Mucosa of rectum (tissue), 2 donors: ENCODE measurements at regions not wholly inside any gene's neighbourhood (a gene's known extent, or its start where the extent isn't known, plus 50 kb on each side); places are given as distances from the start of the nearest gene placed in this dataset.

Source experiments
- H3K27ac ChIP-seq, 2 donors: one replicate each; pipeline ENCODE4 v1.7.0; 2013; ENCODE audit warnings: inconsistent platforms in 2 of 2, low read depth in 2 of 2, low read length in 2 of 2
- H3K27me3 ChIP-seq, 2 donors: one replicate each; pipeline ENCODE4 v1.7.0; 2013; ENCODE audit warnings: low read length in 2 of 2; ENCODE audit not compliant: control insufficient read depth in 2 of 2, insufficient read depth in 2 of 2
- H3K36me3 ChIP-seq, 2 donors: one replicate each; pipeline ENCODE4 v1.7.0; 2013; ENCODE audit warnings: low read length in 2 of 2; ENCODE audit not compliant: control insufficient read depth in 2 of 2, insufficient read depth in 2 of 2
- H3K4me1 ChIP-seq, 2 donors: one replicate each; pipeline ENCODE4 v1.7.0; 2013; ENCODE audit warnings: low read length in 2 of 2, mild to moderate bottlenecking in 1 of 2; ENCODE audit not compliant: control insufficient read depth in 2 of 2, insufficient read depth in 2 of 2
- H3K4me3 ChIP-seq, 2 donors: one replicate each; pipeline ENCODE4 v1.7.0; 2013; ENCODE audit warnings: low read length in 2 of 2
- H3K9ac ChIP-seq, 2 donors: one replicate each; pipeline ENCODE4 v1.7.0; 2013; ENCODE audit warnings: low read length in 2 of 2, low read depth in 1 of 2, mild to moderate bottlenecking in 1 of 2
- H3K9me3 ChIP-seq, 2 donors: one replicate each; pipeline ENCODE4 v1.7.0; 2013; ENCODE audit warnings: low read length in 2 of 2; ENCODE audit not compliant: control insufficient read depth in 2 of 2
- donor health status: healthy.
- donor health status: Normal muscosa, but diverticular disease.

DNA sequence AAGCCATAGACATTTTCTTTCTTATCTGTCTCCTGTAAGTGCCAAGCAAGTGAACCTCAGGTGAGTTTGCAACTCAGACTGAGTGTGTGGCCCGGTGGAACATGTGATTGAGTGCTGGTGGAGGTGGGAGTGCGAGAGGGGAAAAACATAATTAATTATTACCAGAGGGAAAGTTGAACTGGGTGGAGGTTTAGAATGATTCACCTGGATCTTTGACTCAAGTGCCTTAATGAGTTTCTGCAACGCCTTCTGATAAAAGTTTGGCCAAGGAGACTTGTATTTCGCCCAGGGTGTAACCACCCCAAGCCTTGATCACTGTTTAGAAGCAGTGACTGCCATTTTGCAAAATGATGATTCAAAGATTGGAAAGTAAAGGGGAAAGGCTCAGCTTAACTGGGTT, 513.9 kb downstream of the GATA3 start:
- H3K4me1 ChIP-seq: no peaks in the 10 kb centered on the region
- H3K27ac ChIP-seq: no peak overlapping the region
- no peak overlapping the region for H3K4me3 ChIP-seq
- H3K9ac ChIP-seq: no peak overlapping the region
- no peaks in the 10 kb centered on the region for H3K9me3 ChIP-seq
- H3K36me3 ChIP-seq: no peaks in the 10 kb centered on the region
- no peaks in the 10 kb centered on the region for H3K27me3 ChIP-seq

DNA sequence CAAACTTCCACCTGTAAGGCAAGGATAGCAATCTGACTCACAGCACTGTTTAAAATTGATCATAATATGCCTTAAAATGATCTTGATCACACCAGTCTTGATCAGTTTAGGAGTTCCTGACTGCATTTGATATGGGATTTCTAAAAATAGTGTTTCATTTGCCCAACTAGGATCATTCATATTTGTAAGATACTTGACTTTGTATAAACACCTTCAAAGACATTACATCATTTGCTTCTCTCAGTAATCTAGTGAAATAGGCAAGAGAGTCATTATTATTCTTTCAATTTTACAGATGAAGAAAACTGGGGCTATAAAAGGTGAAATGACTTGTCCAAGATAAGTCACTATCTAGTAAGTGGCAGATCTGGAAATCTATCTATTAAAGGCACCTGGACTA, 521.1 kb downstream of the GATA3 start:
- no peak overlapping the region for H3K27ac ChIP-seq
- no peaks in the 10 kb centered on the region for H3K4me1 ChIP-seq
- no peak overlapping the region for H3K4me3 ChIP-seq
- H3K36me3 ChIP-seq: no peaks in the 10 kb centered on the region
- no peak overlapping the region for H3K9ac ChIP-seq
- H3K9me3 ChIP-seq: no peaks in the 10 kb centered on the region
- H3K27me3 ChIP-seq: no peaks in the 10 kb centered on the region

DNA sequence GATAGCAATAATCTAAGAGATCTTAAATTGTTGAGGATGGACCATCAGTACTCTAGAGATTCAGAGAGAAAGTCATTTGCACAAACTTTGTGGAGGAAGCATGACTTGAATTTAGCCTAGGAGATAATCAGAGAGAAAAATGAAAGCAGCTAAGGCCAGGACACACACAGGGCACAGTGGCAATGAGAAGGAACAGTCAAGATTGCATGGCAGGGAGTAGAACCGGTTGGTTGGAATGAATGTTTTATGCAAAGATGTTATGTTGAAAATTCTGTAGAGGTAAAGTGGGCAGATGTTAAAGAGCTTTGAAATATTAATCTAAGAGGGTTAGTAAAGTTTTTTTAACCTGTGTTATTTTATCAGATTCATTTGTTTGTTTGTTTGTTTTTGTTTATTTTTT, 521.8 kb downstream of the GATA3 start:
- no peak overlapping the region for H3K27ac ChIP-seq
- H3K36me3 ChIP-seq: no peaks in the 10 kb centered on the region

DNA sequence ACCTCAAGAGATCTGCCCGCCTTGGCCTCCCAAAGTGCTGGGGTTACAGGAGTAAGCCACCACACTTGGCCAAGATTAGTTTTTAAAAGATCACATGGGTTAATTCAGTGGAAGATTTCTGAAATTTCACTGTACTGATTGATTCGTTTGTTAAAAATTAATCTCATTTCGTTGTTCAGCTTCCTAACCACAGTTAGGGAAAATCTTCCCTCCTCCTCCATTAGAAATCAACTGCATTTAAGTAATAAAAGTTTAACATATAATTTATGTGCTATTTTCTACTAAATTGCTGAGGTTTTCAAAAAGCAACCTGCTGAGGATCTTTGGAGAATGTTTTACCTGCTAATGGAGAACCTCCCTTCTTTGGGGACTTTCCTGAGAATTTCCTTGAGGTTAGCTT, 522.4 kb downstream of the GATA3 start:
- no peak overlapping the region for H3K4me3 ChIP-seq
- H3K36me3 ChIP-seq: no peaks in the 10 kb centered on the region
- H3K4me1 ChIP-seq: no peaks in the 10 kb centered on the region
- H3K9me3 ChIP-seq: no peaks in the 10 kb centered on the region
- H3K27me3 ChIP-seq: no peaks in the 10 kb centered on the region
- H3K27ac ChIP-seq: no peak overlapping the region
- no peak overlapping the region for H3K9ac ChIP-seq

More for the DNA sequence above, 521.8 kb downstream of the GATA3 start:
- H3K4me3 ChIP-seq: no peak overlapping the region
- no peak overlapping the region for H3K9ac ChIP-seq
- H3K27me3 ChIP-seq: no peaks in the 10 kb centered on the region
- no peaks in the 10 kb centered on the region for H3K4me1 ChIP-seq
- H3K9me3 ChIP-seq: no peaks in the 10 kb centered on the region

DNA sequence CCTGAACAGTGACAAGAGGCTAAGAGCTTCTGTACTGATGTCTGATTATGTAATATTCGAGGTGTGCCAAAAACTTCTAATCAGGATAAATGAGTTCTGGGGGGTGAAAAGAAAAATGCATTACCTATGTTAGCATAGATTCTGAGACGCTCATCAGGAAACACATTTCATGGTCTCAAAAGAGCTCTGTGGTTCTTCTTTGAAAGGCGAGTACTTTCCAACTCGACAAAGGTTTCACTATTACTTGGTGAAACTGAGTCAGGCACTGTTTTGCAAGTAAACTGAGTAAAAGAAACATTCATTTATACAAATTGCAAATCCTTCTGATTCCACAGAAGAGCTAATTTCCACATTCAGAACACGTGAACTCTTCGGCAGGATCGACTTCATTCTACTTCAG, 523.2 kb downstream of the GATA3 start:
- H3K9me3 ChIP-seq: no peaks in the 10 kb centered on the region
- H3K36me3 ChIP-seq: no peaks in the 10 kb centered on the region
- no peaks in the 10 kb centered on the region for H3K4me1 ChIP-seq
- no peak overlapping the region for H3K9ac ChIP-seq
- no peak overlapping the region for H3K4me3 ChIP-seq
- H3K27ac ChIP-seq: no peak overlapping the region
- H3K27me3 ChIP-seq: no peaks in the 10 kb centered on the region

DNA sequence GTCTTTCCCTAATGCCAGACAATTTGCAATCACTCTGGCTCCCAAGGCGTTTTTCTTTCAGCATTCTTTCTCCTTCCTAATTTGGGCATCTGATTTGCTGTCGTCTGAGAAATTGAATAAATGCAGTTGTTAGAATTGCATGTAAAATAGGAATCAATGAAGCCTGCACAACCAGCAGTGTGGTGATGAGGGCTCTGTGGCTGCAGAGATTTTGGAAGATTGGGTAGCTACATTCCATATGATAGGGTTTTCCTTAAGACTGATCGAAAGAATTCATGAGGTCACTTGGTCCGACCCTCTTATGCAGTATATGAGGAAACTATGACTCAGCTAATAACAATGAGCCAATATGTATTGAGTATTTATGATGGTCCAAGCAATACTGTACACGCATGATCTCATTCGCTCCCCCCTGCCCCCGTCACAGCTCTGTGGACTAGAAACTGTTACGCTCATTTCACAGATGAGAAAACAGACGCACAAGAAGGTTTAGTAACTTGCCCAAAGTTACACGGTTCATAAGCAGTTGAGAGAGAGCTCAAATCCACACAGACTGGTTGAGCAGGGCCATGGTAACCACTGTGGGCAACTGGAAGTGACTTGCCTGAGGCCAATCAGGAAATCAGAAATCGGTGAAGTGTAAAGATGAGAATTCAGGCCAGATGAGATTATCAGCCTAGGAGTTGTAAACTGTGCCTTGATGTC, 527.2 kb downstream of the GATA3 start:
- H3K4me3 ChIP-seq: no peak overlapping the region
- H3K4me1 ChIP-seq: no peaks in the 10 kb centered on the region
- no peaks in the 10 kb centered on the region for H3K9me3 ChIP-seq
- no peaks in the 10 kb centered on the region for H3K36me3 ChIP-seq
- no peak overlapping the region for H3K27ac ChIP-seq
- no peak overlapping the region for H3K9ac ChIP-seq
- peaks cover 0 to 3% of the 10 kb centered on the region in 2 donors for H3K27me3 ChIP-seq

DNA sequence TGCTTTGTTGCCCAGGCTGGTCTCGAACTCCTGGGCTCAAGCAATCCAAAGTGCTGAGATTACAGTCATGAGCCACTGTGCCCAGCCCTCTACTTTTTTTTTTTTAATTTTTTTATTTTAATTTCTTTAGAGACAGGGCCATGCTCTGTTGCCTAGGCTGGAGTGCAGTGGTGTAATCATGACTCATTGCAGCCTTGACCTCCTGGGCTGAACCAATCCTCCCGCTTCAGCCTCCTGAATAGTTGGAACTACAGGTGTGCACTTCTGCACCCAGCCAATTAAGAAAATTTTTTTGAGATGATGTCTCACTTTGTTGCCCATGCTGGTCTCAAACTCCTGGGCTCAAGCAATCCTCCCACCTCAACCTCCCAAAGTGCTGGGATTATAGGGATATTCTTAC, 528.6 kb downstream of the GATA3 start:
- H3K27me3 ChIP-seq: peaks cover 0 to 3% of the 10 kb centered on the region in 2 donors
- H3K27ac ChIP-seq: no peak overlapping the region
- H3K4me3 ChIP-seq: no peak overlapping the region
- H3K9me3 ChIP-seq: no peaks in the 10 kb centered on the region
- H3K36me3 ChIP-seq: no peaks in the 10 kb centered on the region
- no peak overlapping the region for H3K9ac ChIP-seq
- H3K4me1 ChIP-seq: no peaks in the 10 kb centered on the region

DNA sequence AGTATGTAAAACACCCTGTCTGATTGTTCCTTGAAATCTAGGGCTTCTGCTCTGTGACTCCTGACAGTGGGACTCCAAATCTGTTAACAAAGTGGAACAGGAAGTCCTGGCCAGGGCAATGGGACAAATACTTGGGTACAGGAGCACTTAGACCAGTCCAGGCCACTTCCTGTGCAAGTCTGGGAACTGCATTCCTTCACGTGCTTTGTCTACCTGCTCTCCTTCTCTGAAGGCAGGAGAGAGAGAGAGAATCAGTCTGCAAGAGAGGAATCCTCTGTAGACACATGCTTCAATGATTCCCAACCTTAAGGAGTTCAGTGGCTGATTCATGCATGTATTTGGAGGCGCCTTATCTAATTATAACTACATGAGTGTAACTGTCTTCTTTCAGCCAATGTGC, 530.2 kb downstream of the GATA3 start:
- H3K27me3 ChIP-seq: peaks cover 0 to 3% of the 10 kb centered on the region in 2 donors
- H3K36me3 ChIP-seq: no peaks in the 10 kb centered on the region
- no peaks in the 10 kb centered on the region for H3K4me1 ChIP-seq
- H3K4me3 ChIP-seq: no peak overlapping the region
- H3K27ac ChIP-seq: no peak overlapping the region
- H3K9ac ChIP-seq: no peak overlapping the region
- H3K9me3 ChIP-seq: no peaks in the 10 kb centered on the region

DNA sequence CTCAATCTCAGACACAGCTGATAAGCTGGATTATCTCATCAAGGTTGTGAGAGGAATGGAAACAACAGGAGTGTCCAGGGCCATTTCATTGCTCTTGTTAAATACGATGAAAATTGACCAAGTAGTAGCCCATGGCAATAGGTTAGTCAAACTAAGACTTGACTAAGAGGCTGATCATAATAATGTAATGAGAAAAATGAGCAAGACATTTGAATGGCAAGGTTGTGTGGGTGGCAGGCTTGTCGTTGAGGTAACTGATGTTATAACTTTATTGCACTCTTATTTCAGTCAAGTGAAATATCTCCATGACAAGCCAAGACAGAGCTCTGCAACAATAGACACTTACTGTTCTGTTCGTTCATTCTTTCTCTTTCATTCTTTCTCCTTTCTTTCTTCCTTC, 532.0 kb downstream of the GATA3 start:
- Histone ChIP-seq H3K4me1 (no peaks in the 10 kb centered on the region), H3K9ac (no peak overlapping the region), H3K9me3 (no peaks in the 10 kb centered on the region), H3K4me3 (no peak overlapping the region), H3K27ac (no peak overlapping the region), H3K27me3 (peaks cover 0 to 3% of the 10 kb centered on the region in 2 donors), H3K36me3 (no peaks in the 10 kb centered on the region)

DNA sequence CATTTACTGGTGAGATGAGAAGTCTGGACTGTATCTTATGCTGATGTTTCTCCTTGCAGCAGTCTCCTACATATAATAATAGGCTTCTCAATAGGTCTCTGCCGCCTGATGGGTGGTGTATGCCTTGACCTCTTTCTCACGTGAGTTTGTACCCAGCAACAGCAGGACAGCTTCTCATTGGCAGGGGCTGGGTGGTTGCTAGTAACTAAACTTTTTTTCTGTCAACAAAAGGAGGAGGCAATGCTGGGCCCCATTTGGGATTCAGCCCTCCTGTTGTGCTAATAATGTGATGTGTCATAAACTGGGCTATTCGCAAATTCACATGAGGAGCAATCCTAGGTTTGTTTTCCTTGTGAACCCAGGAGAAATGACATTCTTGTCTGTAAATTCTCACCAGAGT, 533.6 kb downstream of the GATA3 start:
- H3K27me3 ChIP-seq: peaks cover 0 to 3% of the 10 kb centered on the region in 2 donors
- H3K27ac ChIP-seq: no peak overlapping the region
- H3K4me3 ChIP-seq: no peak overlapping the region
- H3K9me3 ChIP-seq: no peaks in the 10 kb centered on the region
- H3K36me3 ChIP-seq: no peaks in the 10 kb centered on the region
- no peaks in the 10 kb centered on the region for H3K4me1 ChIP-seq
- H3K9ac ChIP-seq: no peak overlapping the region

DNA sequence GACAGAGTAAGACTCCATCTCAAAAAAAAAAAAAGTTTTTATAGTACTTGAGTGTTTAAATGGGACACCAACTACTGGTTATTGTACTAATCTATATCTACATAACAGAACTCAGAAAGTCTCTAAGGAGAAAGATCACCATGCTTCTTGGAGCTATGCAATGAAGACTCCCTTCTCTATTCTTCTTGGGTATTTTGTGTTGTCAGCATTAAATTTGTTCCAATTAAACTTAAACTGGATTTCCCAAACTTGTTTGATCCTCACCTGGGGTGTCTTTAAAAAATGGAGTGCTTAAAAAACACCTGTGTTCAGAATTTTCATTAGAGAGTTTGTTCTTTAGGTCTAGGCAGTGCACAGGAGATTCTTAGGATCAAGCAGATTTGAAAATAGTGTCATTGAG, 536.0 kb downstream of the GATA3 start:
- Histone ChIP-seq H3K36me3 (no peaks in the 10 kb centered on the region), H3K4me3 (no peak overlapping the region), H3K27me3 (no peaks in the 10 kb centered on the region), H3K9ac (no peak overlapping the region), H3K27ac (no peak overlapping the region), H3K9me3 (no peaks in the 10 kb centered on the region), H3K4me1 (no peaks in the 10 kb centered on the region)
